ENCODE measurements at regions not wholly inside any gene's neighbourhood (a gene's known extent, or its start where the extent isn't known, plus 50 kb on each side); places are given as distances from the start of the nearest gene placed in this dataset.

DNA sequence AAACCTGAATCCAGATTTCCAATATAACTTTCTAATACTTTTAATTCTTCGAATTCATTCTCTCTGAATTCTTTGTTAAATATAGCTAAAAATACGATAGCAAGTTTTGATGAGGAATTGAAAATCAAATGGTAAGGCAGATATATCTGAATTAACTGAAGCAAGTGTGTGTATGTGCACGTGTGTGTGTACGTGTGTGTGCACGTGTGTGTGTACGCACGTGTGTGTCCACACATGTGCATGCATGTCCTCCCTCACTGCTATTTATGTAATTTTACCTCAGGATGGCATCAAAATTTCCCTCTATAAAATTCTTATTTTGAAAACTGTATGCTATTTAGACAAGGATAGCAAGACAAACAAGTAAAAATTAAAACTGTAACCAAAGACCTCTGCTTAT, 961.3 kb upstream of the CNTN5 start:
- TF ChIP-seq, protein P1, sequence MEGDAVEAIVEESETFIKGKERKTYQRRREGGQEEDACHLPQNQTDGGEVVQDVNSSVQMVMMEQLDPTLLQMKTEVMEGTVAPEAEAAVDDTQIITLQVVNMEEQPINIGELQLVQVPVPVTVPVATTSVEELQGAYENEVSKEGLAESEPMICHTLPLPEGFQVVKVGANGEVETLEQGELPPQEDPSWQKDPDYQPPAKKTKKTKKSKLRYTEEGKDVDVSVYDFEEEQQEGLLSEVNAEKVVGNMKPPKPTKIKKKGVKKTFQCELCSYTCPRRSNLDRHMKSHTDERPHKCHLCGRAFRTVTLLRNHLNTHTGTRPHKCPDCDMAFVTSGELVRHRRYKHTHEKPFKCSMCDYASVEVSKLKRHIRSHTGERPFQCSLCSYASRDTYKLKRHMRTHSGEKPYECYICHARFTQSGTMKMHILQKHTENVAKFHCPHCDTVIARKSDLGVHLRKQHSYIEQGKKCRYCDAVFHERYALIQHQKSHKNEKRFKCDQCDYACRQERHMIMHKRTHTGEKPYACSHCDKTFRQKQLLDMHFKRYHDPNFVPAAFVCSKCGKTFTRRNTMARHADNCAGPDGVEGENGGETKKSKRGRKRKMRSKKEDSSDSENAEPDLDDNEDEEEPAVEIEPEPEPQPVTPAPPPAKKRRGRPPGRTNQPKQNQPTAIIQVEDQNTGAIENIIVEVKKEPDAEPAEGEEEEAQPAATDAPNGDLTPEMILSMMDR (IDR thresholded peaks at IDR 0.05; ENCODE audit: low read depth, low read length): no peak
- no peak for TF ChIP-seq MYC (IDR thresholded peaks at IDR 0.05; ENCODE audit: low read depth, low read length)
- no peak for TF ChIP-seq POLR2A (IDR thresholded peaks at IDR 0.05; ENCODE audit: extremely low read depth, insufficient read length)
- TF ChIP-seq, protein P2, sequence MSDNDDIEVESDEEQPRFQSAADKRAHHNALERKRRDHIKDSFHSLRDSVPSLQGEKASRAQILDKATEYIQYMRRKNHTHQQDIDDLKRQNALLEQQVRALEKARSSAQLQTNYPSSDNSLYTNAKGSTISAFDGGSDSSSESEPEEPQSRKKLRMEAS (IDR thresholded peaks at IDR 0.05; ENCODE audit: low read depth, low read length): no peak

Data from NB4 (cell line).